ENCODE measurements at regions not wholly inside any gene's neighbourhood (a gene's known extent, or its start where the extent isn't known, plus 50 kb on each side); places are given as distances from the start of the nearest gene placed in this dataset.

- no peaks in the 10 kb centered on the region for H3K4me1 ChIP-seq
- intact Hi-C loops (cut with DNase I): no loop called here
- DNase-seq (ENCODE audit: extremely low spot score in 2 of 2): no peak
- no peaks in the 10 kb centered on the region for H3K36me3 ChIP-seq
- H3K4me3 ChIP-seq: no peak overlapping the region
- TF ChIP-seq POLR2A (IDR thresholded peaks at IDR 0.05) (no peak), POLR2AphosphoS5 (IDR thresholded peaks at IDR 0.05; ENCODE audit: insufficient read depth in 1 of 2, low read depth in 1 of 2) (no peak), CTCF (IDR thresholded peaks at IDR 0.05) (no peak)
- H3K27ac ChIP-seq: no peak overlapping the region
- H3K9me3 ChIP-seq: no peaks in the 10 kb centered on the region
- no peaks in the 10 kb centered on the region for H3K27me3 ChIP-seq
Observed at GRCh38 chr10:33570495-33570894, 236.0 kb upstream of the NRP1 start.

- intact Hi-C loops (cut with DNase I): no loop called here
- no peak for TF ChIP-seq POLR2AphosphoS5 (IDR thresholded peaks at IDR 0.05; ENCODE audit: insufficient read depth in 1 of 2, low read depth in 1 of 2)
- no peak for TF ChIP-seq CTCF (IDR thresholded peaks at IDR 0.05)
- TF ChIP-seq POLR2A (IDR thresholded peaks at IDR 0.05): no peak
- H3K27me3 ChIP-seq: no peaks in the 10 kb centered on the region
- no peak overlapping the region for H3K27ac ChIP-seq
- DNase-seq (ENCODE audit: extremely low spot score in 2 of 2): no peak
- H3K9me3 ChIP-seq: no peaks in the 10 kb centered on the region
- no peaks in the 10 kb centered on the region for H3K4me1 ChIP-seq
- H3K36me3 ChIP-seq: no peaks in the 10 kb centered on the region
- no peak overlapping the region for H3K4me3 ChIP-seq
Observed at GRCh38 chr10:33569702-33570101, 235.2 kb upstream of the NRP1 start.

- H3K27ac ChIP-seq: no peak overlapping the region
- no peak for TF ChIP-seq CTCF (IDR thresholded peaks at IDR 0.05)
- TF ChIP-seq POLR2AphosphoS5 (IDR thresholded peaks at IDR 0.05; ENCODE audit: insufficient read depth in 1 of 2, low read depth in 1 of 2): no peak
- TF ChIP-seq POLR2A (IDR thresholded peaks at IDR 0.05): no peak
- H3K4me3 ChIP-seq: no peak overlapping the region
Observed at GRCh38 chr10:33566426-33566825, 232.0 kb upstream of the NRP1 start.

GRCh38 chr10:33566001-33566400 is 231.5 kb upstream of the NRP1 start:
- intact Hi-C loops (cut with DNase I): no loop called here
- Histone ChIP-seq H3K36me3 (no peaks in the 10 kb centered on the region), H3K27me3 (no peaks in the 10 kb centered on the region), H3K27ac (no peak overlapping the region), H3K9me3 (no peaks in the 10 kb centered on the region), H3K4me1 (no peaks in the 10 kb centered on the region), H3K4me3 (no peak overlapping the region)
- TF ChIP-seq POLR2A (IDR thresholded peaks at IDR 0.05) (no peak), POLR2AphosphoS5 (IDR thresholded peaks at IDR 0.05; ENCODE audit: insufficient read depth in 1 of 2, low read depth in 1 of 2) (no peak), CTCF (IDR thresholded peaks at IDR 0.05) (no peak)
- DNase-seq (ENCODE audit: extremely low spot score in 2 of 2): no peak

More at GRCh38 chr10:33566426-33566825, 232.0 kb upstream of the NRP1 start:
- no peak for DNase-seq (ENCODE audit: extremely low spot score in 2 of 2)
- Histone ChIP-seq H3K36me3 (no peaks in the 10 kb centered on the region), H3K4me1 (no peaks in the 10 kb centered on the region), H3K27me3 (no peaks in the 10 kb centered on the region), H3K9me3 (no peaks in the 10 kb centered on the region)
- intact Hi-C loops (cut with DNase I): no loop called here

- Histone ChIP-seq H3K36me3 (no peaks in the 10 kb centered on the region), H3K27me3 (no peaks in the 10 kb centered on the region), H3K4me3 (no peak overlapping the region), H3K27ac (no peak overlapping the region), H3K4me1 (no peaks in the 10 kb centered on the region), H3K9me3 (no peaks in the 10 kb centered on the region)
- no peak for TF ChIP-seq POLR2A (IDR thresholded peaks at IDR 0.05)
- no peak for TF ChIP-seq POLR2AphosphoS5 (IDR thresholded peaks at IDR 0.05; ENCODE audit: insufficient read depth in 1 of 2, low read depth in 1 of 2)
- no peak for TF ChIP-seq CTCF (IDR thresholded peaks at IDR 0.05)
- no peak for DNase-seq (ENCODE audit: extremely low spot score in 2 of 2)
- intact Hi-C loops (cut with DNase I): no loop called here
Observed at GRCh38 chr10:33565231-33565630, 230.8 kb upstream of the NRP1 start.
